Stimulated activated CD8-positive, alpha-beta memory T cell treated with anti-CD3 and anti-CD28 coated beads, Interleukin-4, amount 100 ng/mL, for 24 hours (primary cell): ENCODE measurements at regions not wholly inside any gene's neighbourhood (a gene's known extent, or its start where the extent isn't known, plus 50 kb on each side); places are given as distances from the start of the nearest gene placed in this dataset.
"Not testable (repeated sequence)": the region's sequence is repeated elsewhere in the genome, so short reads cannot be mapped to it uniquely, and the experiment has no call there.

Experiments
- DNase-seq: peaks from one replicate; pipeline ENCODE4 v3.0.0-alpha.2; 2020; ENCODE audit warnings: low read depth

DNA sequence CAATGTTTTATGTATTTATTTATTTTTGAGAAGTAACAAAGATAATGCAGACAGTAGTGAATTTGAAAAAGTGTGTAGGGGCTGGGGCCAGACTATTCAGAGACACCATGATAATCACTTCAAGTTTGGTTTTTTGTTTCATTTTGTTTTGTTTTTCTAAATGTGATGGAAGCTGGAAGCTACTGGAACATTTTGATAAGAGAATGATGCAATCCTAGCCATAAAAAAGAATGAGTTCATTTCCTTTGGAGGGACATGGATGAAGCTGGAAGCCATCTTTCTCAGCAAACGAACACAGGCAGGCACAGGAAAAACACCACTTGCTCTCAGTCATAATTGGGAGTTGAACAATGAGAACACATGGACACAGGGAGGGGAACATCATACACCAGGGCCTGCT, 706.6 kb upstream of the EPHA5 start:
- DNase-seq = no peak

DNA sequence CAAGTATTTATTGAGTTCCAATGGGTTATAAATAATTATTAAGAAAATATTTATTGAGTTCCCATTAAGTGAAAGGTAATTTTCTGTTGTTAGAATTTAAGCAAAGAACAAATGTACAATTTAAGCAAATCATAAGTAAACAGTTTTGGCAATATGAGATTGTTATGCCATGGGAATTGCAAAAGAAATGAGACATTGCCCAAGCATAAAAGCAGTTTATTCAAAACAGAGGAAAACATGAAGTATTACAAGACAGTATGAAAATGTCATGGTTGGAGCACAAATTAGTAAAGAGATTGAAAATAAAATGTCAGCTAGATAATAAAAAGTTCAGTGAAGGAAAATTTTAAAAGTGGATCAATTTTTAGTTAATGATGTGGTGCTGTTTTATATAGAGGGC, 706.1 kb upstream of the EPHA5 start:
- DNase-seq = no peak

GRCh38 chr4:66373268-66373667, 703.0 kb upstream of the EPHA5 start:
- no peak for DNase-seq

DNA sequence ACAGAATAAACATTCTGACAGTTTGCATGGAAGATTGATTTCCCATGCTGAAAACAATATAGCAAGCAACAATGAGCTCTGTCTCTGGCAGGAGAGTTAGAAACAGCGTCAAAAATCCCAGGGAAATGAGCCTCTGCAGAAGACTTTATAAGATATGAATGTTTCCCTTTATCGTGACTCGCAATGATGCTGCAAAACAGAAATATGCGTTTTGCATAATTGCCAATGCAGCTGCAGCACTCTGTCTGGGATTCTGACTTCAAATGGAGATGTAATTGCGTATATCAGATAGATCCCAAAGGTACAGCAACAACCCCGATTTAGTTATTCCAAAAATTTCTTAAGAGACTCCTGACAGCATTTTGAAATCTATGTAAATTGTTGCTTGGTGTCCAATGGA, 702.4 kb upstream of the EPHA5 start:
- DNase-seq = no peak

DNA sequence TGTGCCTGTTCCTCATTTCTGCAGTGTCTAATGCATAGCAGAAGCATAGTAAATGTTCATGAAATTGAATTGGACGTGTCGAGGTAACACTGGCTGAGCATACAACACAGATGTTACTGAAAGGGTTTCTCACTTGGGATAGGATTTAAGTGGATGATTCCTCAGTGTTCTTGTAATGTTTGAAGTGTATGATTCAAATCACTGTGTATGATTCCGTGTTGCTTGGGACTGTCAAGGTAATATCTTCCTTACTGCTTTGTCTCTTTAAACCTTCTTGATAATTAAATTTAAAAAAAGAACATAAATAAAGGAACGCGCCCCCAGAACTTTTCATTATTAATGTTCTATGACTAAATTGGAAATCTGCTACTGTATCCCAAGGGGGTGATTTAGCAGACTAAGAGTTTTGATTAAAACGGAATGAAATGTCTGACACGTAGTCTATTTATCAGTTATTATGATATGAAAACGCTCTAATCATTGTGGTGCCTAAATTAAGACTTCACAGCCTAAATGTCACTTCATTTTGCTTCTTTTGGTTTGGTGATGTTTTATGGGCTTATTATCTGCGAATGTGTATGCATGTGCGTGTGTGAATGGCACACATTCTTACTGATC, 696.9 kb upstream of the EPHA5 start:
- no peak for DNase-seq

- not testable (repeated sequence) for DNase-seq
These were observed 690.1 kb upstream of the EPHA5 start for GRCh38 chr4:66360395-66360794.

DNA sequence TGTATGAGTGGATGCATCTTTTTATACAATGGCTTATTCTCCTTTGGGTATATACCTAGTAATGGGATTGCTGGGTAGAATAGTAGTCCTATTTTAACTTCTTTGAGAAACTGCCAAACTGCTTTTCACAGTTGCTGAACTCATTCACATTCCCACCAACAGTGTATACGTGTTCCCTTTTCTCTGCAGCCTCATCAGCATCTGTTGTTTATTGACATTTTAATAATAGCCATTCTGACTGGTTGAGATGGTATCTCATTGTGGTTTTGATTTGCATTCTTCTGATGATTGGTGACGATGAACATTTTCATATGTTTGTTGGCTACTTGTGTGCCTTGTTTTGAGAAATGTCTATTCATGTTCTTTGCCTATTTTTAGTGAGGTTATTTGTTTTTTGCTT, 687.0 kb upstream of the EPHA5 start:
- DNase-seq = no peak

- DNase-seq = no peak
These were observed 685.0 kb upstream of the EPHA5 start for GRCh38 chr4:66355328-66355727.

DNA sequence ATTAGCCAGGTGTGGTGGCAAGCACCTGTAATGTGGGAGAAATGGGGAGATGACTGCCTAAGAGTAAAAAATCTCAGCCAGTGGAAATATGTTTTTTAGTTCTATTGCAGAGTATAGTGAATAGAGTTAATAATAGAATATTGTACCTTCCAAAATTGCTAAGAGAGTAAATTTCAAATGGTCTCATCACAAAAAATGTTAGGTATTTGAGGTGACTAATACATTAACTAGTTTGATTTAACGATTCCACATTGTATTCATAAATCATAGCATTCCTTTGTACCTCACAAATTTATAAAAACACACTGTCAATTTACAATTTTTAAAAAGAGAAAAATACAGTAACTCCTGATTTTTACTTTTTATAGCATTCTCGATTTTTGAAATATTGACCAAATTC, 681.5 kb upstream of the EPHA5 start:
- no peak for DNase-seq

DNA sequence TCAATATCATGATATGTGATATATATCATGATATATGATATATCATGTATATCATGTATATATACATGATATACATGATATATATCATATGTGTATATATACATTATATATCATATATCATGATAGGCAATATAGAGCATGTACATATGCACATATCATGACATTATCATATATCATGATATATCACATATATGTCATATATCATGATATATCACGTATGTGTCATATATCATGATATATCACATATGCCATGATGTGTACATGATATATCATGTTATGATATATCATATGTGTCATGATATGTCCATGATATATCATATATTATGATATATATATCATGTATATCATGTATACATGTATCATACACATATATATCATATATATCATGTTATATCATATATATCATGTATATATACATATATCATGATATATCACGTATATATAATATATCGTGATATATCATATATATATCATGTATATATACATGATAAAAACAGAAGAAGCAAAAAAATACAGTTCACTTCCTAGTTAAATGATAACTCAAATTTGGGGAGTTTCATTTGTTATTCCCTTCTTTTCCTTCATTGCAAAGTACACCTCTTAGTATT, 670.1 kb upstream of the EPHA5 start:
- no peak for DNase-seq

DNA sequence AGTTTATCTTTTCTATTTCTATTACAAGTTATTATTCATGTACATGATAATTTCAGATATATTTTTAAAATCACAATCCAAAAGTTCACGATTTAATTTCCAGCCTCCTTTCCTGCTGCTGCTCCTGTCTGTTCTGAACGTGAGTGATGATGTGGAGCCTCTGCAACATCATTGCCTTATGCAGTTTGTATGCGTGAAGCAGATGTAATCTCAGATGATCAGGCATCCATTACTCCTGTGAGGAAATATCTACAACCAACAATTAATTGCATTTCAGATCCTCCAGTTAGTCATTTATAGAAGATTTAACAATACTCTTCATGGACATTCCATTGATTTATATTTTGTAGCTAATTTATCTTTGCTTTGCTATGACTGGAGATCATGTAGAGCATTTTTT, 668.7 kb upstream of the EPHA5 start:
- DNase-seq = no peak

GRCh38 chr4:66331761-66332160, 661.5 kb upstream of the EPHA5 start:
- no peak for DNase-seq

DNA sequence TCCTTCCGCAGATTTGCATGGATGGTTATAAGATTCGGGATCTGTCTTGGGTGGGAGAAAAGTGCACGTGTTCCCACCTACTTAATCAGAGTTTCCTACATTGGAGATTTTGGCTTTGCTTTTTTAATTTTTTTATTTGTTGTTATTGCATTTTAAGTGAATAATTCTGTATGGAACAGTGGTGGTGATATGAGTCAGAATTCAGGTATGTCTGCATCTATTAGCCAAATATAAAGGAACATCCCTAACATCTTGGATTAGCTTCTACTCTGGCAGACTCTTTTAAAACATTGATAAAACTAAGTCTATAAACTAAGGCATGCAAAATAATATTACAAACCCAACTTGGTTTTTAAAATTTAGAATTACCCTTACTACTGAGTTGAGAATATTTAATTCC, 659.8 kb upstream of the EPHA5 start:
- no peak for DNase-seq

GRCh38 chr4:66328803-66329574, 658.7 kb upstream of the EPHA5 start:
- DNase-seq = no peak

- DNase-seq = no peak
These were observed 637.6 kb upstream of the EPHA5 start for GRCh38 chr4:66307641-66308438.

DNA sequence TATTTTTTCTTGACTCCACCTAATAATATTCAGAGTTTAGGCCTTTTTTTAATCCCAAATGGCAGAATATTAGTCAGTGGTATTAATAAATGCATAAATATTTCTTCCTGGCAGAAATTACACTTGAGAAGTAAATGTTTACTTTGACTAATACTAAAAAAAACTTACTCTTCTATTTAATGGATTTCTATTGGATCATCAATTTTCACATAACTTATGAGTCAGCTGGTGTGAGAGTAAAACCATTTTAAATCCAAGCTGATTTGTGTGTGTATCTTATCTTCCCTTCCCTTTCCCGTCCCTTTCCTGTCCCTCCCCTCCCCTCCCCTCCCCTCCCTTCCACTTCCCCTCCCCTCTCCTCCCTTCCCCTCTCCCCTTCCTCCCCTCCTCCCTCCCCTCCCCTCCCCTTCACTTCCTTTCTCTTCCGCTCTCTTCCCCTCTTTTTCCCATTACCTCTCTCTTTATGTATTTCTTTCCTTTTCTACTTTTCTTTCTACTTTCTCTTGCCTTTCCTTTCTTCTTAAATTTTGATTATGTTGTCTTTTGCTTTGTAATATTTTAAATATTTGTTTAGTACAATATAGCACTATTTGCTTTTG, 630.1 kb upstream of the EPHA5 start:
- no peak for DNase-seq

DNA sequence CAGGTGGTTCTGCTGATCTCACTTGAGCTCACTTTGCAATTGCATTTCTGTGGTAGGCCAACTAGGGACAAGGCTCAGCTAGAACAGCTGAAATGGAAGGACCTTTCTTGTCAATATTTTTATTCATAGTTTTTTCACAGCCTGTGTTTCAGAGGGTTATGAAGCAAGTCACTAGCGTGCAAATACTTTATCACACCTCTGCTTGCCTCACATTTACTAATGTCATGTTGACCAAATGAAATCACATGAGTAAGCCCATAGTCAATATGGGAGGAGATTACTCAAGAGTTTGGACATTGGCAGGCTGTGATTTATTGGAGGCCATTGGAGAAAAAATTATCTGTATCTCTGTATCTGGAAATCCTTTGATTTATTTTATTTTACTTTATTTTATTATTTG, 628.3 kb upstream of the EPHA5 start:
- DNase-seq = no peak

DNA sequence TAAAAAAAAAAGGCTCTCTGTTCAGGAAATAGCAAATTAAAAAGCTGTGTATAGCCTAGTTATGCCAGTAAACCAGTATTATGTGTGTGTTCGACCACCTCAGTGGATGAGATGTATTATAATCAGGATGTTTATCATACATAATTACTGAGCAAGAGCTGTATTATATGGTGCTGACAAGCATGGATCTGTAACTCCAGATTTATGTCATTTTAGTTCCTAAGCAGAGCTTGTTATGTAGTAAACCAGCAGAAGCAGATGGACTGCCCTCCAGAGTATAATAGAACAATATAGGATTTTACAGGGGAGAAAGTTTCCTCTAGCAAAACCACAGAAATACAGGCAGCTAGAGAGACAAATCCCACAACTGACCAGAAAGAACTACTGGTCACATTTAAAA, 627.4 kb upstream of the EPHA5 start:
- DNase-seq = no peak

- DNase-seq = no peak
These were observed 624.3 kb upstream of the EPHA5 start for GRCh38 chr4:66294638-66295037.

DNA sequence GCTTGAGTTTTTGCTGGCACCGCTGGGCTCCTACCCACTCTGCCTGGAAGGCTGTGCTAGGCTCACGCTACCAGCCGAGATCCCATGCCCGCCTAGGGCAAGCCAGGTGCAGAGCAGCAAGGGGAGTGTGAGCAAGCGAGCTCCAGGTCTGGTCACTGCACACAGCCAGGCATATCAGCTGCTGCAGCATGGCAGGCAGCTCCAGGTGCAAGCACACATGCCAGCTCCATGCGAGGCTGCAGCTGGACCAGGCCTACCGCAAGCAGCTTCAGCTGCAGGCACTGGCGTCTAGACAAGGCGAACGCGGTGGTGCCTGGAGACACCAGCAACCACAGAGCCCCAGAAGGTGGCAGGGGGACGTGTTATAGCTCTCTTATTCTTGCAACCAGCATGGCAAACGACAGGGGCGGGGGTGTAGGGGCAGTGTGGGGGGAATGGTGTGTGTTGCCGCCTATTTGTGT, 614.7 kb upstream of the EPHA5 start:
- DNase-seq = no peak

GRCh38 chr4:66279084-66279483, 608.8 kb upstream of the EPHA5 start:
- DNase-seq = no peak

GRCh38 chr4:66275411-66276038, 605.2 kb upstream of the EPHA5 start:
- DNase-seq = no peak
